HG02588 (cell line): ENCODE measurements at regions not wholly inside any gene's neighbourhood (a gene's known extent, or its start where the extent isn't known, plus 50 kb on each side); places are given as distances from the start of the nearest gene placed in this dataset.
"Not testable (repeated sequence)": the region's sequence is repeated elsewhere in the genome, so short reads cannot be mapped to it uniquely, and the experiment has no call there.

Experiments used
- ATAC-seq: cut with Tn5 transposase; IDR thresholded peaks from one replicate; pipeline ENCODE4 v1.9.1; 2021; ENCODE audit warnings: mild to moderate bottlenecking, moderate library complexity; ENCODE audit not compliant: unreplicated experiment

- no peak for ATAC-seq
Observed at GRCh38 chr2:121818546-121818945, 63.1 kb downstream of the TSN start.

- ATAC-seq: no peak
Observed at GRCh38 chr2:121819846-121820245, 64.4 kb downstream of the TSN start.

- ATAC-seq: no peak
Observed at GRCh38 chr2:121821476-121822158, 66.2 kb downstream of the TSN start.

DNA sequence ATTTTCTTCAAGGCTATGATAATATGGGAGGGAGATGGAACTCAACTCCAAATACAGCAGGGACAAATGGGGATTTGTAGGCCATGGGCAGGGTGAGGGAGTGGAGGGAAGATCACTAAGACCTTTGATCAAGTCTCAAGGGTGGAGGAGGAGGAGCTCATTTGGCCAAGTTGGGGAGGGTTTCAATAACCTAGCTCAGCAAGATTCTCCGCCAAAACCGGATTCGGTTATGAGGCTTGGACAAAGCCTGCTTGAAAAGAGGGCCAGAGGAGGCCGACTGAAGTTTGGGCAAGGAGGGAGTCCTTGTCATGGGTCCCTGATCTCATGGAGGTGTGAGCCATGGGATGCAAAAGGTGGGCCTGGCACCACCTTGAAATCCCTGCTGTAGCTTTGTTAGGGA lies 68.8 kb downstream of the TSN start:
- no peak for ATAC-seq

DNA sequence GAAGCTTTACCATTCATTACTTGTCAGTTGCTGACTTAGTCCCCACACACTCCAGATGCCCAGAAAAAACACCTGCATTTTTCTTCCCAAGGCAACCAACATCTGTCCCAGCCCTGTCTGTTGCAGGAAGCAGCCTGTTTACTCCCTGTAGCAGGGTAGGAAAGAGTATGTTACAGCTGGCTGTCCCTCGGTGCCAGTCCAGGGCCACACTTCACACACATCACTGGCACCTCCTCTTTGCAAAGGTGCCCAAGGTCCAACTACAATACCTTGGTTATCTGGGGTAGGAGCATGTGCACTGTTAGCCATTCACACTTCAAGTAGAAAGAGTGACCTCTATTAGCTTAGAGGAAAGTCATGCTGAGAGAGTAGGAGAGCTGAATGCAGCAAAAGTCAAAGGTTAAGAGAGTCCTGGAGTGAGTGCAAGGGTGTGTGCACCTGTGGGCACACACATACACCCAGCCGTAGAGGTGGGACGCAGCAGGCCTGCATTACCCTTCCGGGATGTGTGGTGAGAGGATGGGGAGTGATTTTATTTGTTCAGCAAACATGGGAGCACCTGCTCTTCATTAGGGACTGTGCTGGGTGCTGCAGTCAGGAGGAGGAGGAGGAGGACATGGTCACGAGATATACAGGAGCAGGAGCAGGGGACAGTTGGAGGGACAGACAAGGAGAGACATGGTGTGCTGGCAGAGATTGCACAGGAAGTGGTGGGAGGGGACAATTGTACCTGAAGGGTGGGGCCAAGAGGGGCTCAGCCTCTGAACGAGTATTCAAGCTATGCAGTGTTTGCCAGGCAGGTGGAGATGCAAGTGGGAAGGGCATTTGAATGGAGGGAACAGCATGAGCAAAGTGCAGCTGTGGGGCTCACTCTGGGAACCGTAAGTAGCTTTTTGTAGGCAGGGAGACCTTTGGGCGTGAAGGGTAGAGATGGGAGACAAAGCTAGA lies 69.8 kb downstream of the TSN start:
- ATAC-seq: no peak

- ATAC-seq: no peak
Observed at GRCh38 chr2:121826036-121826435, 70.6 kb downstream of the TSN start.

DNA sequence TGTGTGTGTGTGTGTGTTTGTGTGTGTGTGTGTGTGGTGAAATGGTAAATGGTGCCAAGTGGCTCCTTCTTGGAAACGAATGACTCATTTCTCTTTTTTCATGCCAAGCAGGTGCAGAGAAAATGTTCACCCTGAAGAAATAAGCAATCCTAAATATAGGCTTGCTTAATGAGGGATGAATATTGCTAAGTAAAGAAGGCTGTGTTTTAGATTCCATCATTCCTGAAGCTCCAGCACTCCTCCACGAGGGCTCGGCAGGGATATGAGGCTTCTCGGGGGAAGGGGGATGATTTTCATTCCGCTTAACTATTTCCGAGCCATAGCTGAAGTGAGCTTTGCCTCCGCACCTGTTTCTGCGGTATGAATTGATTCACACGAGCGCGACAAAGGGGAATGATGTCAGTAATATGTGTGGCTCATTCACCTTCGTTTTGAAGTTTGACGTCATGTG lies 72.9 kb downstream of the TSN start:
- no peak for ATAC-seq

DNA sequence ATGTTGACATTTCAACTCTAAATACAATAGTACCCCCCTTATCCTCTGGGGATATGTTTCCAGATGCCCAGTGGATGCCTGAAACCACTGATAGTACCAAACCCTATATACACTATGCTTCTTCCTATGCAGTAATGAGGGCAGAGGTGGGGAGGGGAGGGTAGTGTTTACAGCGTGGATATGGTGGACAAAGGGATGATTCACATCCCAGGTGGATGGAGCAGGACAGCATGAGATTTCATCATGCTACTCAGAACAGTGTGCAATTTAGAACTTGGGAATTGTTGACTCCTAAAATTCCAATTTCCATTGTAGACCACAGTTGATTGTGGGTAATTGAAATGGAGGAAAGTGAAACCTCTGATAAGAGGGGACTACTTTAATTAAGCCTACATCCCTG lies 75.4 kb downstream of the TSN start:
- no peak for ATAC-seq

- no peak for ATAC-seq
Observed at GRCh38 chr2:121831841-121832240, 76.4 kb downstream of the TSN start.

- no peak for ATAC-seq
Observed at GRCh38 chr2:121832412-121833357, 77.2 kb downstream of the TSN start.

DNA sequence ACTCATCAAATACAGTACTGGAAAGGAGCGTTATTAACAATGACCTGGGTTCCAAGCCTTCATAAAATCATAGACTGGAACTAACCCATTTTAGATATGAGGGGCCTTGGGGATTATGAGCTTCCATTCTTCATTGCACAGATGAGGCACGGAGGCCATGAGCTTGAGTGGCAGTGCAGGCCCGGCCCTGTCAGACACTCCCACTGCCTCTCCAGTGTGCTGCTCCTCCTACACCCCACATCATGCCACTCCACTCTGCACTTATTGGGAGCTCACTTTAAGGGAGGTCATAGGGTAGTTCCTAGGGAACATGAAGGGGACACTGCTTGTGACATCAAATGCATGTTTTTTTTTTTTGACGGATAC lies 77.9 kb downstream of the TSN start:
- ATAC-seq: no peak

DNA sequence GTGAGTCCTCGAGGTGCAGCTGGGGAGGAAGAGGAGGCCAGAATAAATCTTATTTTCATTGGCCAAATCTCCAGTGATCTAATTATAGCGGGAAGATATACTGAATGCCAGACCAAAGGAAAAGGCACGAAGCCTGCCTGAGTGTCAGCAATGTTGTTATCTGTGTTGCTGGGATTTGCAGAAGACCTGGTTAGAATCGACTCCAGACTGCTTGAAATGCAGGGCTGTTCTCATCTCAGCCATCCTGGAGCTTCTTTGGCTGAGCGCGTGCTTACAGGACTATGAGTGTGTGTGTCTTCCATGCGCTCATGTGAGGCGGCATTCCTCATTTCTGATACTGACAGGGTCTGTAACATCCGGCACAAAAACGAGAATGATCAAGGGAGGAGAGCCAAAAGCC lies 81.2 kb downstream of the TSN start:
- ATAC-seq: no peak

- no peak for ATAC-seq
Observed at GRCh38 chr2:121837591-121837990, 82.1 kb downstream of the TSN start.

GRCh38 chr2:121838551-121838950 lies 83.1 kb downstream of the TSN start:
- ATAC-seq: no peak

DNA sequence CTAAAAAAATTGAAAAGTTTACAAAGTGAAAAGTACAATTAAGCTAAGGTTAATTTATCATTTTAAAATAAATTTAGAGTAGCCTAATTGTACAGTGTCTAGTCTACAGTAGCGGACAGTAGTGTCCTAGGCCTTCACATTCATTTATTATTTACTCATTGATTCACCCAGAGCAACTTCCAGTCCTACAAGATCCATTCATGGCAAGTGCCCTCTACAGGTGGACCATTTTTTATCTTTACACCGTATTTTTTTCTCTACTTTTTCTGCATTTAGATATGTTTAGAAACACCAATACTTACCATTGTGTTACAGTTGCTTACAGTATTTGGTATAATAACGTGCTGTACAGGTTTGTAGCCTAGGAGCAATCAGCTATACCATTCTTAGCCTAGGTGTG lies 84.1 kb downstream of the TSN start:
- ATAC-seq: no peak

DNA sequence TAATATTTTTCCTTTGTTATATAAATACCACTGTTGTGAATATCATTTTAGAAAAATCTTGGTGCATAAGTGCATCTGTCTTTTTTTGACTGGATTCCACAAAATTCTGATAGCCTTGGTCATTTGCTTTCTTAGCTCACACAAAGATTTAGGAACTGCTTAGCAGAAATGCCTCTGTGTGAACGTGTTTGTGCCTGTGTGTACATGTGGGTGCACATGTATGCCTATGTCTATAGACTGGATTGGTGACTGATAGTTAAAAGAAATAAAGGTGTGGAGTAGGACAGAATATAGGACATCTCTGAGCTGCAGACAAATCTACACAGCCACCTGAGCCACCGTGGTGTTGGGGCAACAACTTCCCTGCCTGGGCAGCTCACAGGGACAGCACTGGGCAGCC lies 93.8 kb downstream of the TSN start:
- ATAC-seq: no peak

GRCh38 chr2:121853149-121853548 lies 97.7 kb downstream of the TSN start:
- not testable (repeated sequence) for ATAC-seq

- no peak for ATAC-seq
Observed at GRCh38 chr2:121855510-121855909, 100.1 kb downstream of the TSN start.

DNA sequence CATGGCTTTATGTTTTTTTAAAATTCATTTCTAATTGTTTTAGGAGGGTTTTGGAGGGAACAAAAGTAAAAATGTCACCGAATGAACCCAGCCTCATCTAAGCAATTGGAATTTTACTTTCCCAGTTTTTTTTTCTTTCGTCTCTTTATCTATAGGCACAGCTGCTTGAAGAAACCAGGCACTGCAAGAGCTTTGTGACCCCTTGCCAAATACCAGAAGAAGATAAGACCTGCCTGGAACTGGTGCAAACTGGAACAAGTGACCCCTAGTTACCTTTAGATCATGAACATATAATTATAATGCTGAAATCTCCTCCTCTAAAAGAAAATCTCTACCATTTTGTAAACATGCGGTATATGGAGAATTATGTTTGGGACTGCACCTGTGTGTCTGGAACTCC lies 100.9 kb downstream of the TSN start:
- ATAC-seq: no peak

DNA sequence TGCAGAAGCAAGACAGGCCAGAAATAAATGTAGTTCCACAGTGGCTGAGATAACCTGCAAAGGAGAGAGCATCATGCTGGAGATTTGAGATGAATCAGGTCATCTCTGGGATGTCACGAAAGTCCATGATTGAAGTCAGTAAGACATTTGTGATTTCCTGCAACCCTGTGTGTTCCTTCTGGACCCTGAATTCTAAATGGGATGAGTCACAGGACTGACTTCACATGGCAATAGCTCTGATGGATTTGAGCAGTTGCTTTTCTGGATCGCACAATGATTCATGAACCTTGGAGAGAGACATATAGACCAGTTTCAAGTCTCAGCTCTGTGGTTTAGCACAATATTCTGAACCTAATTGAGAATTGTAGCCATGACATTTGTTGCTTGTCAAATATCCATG lies 102.9 kb downstream of the TSN start:
- no peak for ATAC-seq

GRCh38 chr2:121858847-121859246 lies 103.4 kb downstream of the TSN start:
- ATAC-seq: no peak
